B cell (primary cell): ENCODE measurements at regions not wholly inside any gene's neighbourhood (a gene's known extent, or its start where the extent isn't known, plus 50 kb on each side); places are given as distances from the start of the nearest gene placed in this dataset.
"Not testable (repeated sequence)": the region's sequence is repeated elsewhere in the genome, so short reads cannot be mapped to it uniquely, and the experiment has no call there.

Experiments
- ATAC-seq: fragments of 200-7000 bp; cut with Tn5 transposase; one replicate; pipeline ENCODE4 v1.10.0; 2021; ENCODE audit warnings: low read depth, mild to moderate bottlenecking, moderate number of reproducible peaks, moderate library complexity
- CTCF ChIA-PET: fragments of 350-600 bp; sonication (Branson Sonifier 250); formaldehyde crosslinking; loops from one replicate; lab custom pipeline; 2021; ENCODE audit warnings: antibody characterized with exemption, inconsistent platforms; lab: Charles Lee
- POLR2A ChIA-PET: fragments of 350-600 bp; sonication (Branson Sonifier 250); formaldehyde crosslinking; loops from one replicate; lab custom pipeline; 2021; ENCODE audit warnings: antibody characterized with exemption; lab: Charles Lee
- DNase-seq: peaks from one replicate; pipeline ENCODE4 v3.0.0; 2013
- H2AFZ ChIP-seq: 2 replicates; pipeline ENCODE4 v1.6.1; 2012; ENCODE audit warnings: mild to moderate bottlenecking, low read depth, low read length; ENCODE audit not compliant: insufficient read depth, poor library complexity, severe bottlenecking
- H3K27ac ChIP-seq, 2 donors: 1 replicate in 1 of 2; 2 replicates in 1 of 2; pipeline ENCODE4 v1.5.1; 2012 to 2013; ENCODE audit warnings: low read length in 2 of 2, mild to moderate bottlenecking in 2 of 2, moderate library complexity in 1 of 2
- H3K27me3 ChIP-seq, 4 experiments: fragments of 200-600 bp in 1 of 4; sonication (generic) in 1 of 4; replicated peaks in 1 of 4; 1 replicate in 2 of 4; 2 replicates in 2 of 4; pipeline versions ENCODE4 v1.6.1 to v1.7.0; 2013 to 2016; ENCODE audit warnings: low read length in 3 of 4, mild to moderate bottlenecking in 2 of 4, mixed read lengths in 1 of 4, moderate library complexity in 1 of 4; ENCODE audit not compliant: insufficient read depth in 4 of 4, control insufficient read depth in 3 of 4; ENCODE audit errors: control extremely low read depth in 1 of 4
- H3K36me3 ChIP-seq, 2 experiments: replicated peaks in 1 of 2; 1 replicate in 1 of 2; 2 replicates in 1 of 2; pipeline versions ENCODE4 v1.6.1 to v1.7.1; 2013; ENCODE audit warnings: low read length in 1 of 2; ENCODE audit not compliant: insufficient read depth in 2 of 2, control insufficient read depth in 1 of 2; ENCODE audit errors: control extremely low read depth in 1 of 2, extremely low read depth in 1 of 2
- H3K4me1 ChIP-seq, 2 donors: fragments of 200-600 bp in 1 of 2; sonication (generic) in 1 of 2; 1 replicate in 1 of 2; 2 replicates in 1 of 2; pipeline versions ENCODE4 v1.5.1 to v1.6.1; 2013 to 2017; ENCODE audit warnings: low read length in 2 of 2; ENCODE audit not compliant: control insufficient read depth in 2 of 2, insufficient read depth in 2 of 2
- H3K4me2 ChIP-seq: replicated peaks from 2 replicates; pipeline ENCODE3; 2012; ENCODE audit warnings: mild to moderate bottlenecking, low read depth, low read length; ENCODE audit not compliant: poor library complexity, severe bottlenecking
- H3K4me3 ChIP-seq, 5 experiments: fragments of 200-600 bp in 1 of 5; sonication (generic) in 1 of 5; 1 replicate in 3 of 5; 2 replicates in 2 of 5; pipeline versions ENCODE4 v1.5.1 to v1.7.0; 2011 to 2016; ENCODE audit warnings: low read length in 4 of 5, mild to moderate bottlenecking in 4 of 5, low read depth in 2 of 5, control low read depth in 1 of 5, moderate library complexity in 1 of 5; ENCODE audit not compliant: insufficient read depth in 1 of 5; ENCODE audit errors: control extremely low read depth in 1 of 5, extremely low read depth in 1 of 5
- H3K79me2 ChIP-seq: fragments of 200-600 bp; sonication (generic); one replicate; pipeline ENCODE4 v1.6.0; 2016; ENCODE audit warnings: low read length; ENCODE audit not compliant: control insufficient read depth, insufficient read depth
- H3K9ac ChIP-seq: fragments of 200-600 bp; sonication (generic); 2 replicates; pipeline ENCODE4 v1.6.1; 2017; ENCODE audit warnings: mild to moderate bottlenecking, low read length, moderate library complexity
- H3K9me3 ChIP-seq, 3 donors: one replicate each; pipeline versions ENCODE4 v1.6.1 to v1.7.1; 2013; ENCODE audit warnings: low read length in 2 of 3; ENCODE audit not compliant: control insufficient read depth in 2 of 3, insufficient read depth in 1 of 3; ENCODE audit errors: control extremely low read depth in 1 of 3
- H4K20me1 ChIP-seq: 2 replicates; pipeline ENCODE4 v1.6.0; 2012; ENCODE audit warnings: mild to moderate bottlenecking, low read length; ENCODE audit not compliant: insufficient read depth, control insufficient read depth, poor library complexity, severe bottlenecking
- H3K27ac Mint-ChIP-seq: one replicate; pipeline ENCODE4 v1.8.0; 2021; ENCODE audit warnings: mixed read lengths
- H3K27me3 Mint-ChIP-seq: one replicate; pipeline ENCODE4 v1.8.0; 2021; ENCODE audit warnings: mixed read lengths
- H3K4me1 Mint-ChIP-seq: one replicate; pipeline ENCODE4 v1.8.0; 2021; ENCODE audit warnings: mixed read lengths
- H3K4me3 Mint-ChIP-seq: one replicate; pipeline ENCODE4 v1.8.0; 2021; ENCODE audit warnings: mixed read lengths
- H3K9me3 Mint-ChIP-seq: one replicate; pipeline ENCODE4 v1.8.0; 2022; ENCODE audit warnings: mixed read lengths; ENCODE audit not compliant: insufficient read depth
- CTCF ChIP-seq: fragments of 200-600 bp; IDR thresholded peaks from one replicate; pipeline ENCODE4 v1.8.0; 2022; ENCODE audit warnings: antibody characterized with exemption, mild to moderate bottlenecking
- EZH2 ChIP-seq: IDR thresholded peaks from 2 replicates; pipeline ENCODE4 v1.6.1; 2012; ENCODE audit warnings: borderline replicate concordance, low read depth, mild to moderate bottlenecking, moderate library complexity, low read length; ENCODE audit not compliant: insufficient read depth, poor library complexity, severe bottlenecking
- WGBS: methylation state at CpG from one replicate; pipeline ENCODE4 v1.1.5; 2013; ENCODE audit warnings: missing lambda C conversion rate; ENCODE audit not compliant: insufficient coverage; 5-methylcytosine and 5-hydroxymethylcytosine counted together
- intact Hi-C: fragments of 100-400 bp; cut with micrococcal nuclease; formaldehyde crosslinking; loops from one replicate; pipeline ENCODE4 v1.10.0; 2022

GRCh38 chr4:91764085-91764484 is 539.7 kb upstream of the GRID2 start:
- TF ChIP-seq CTCF (no peak), EZH2 (no peak)
- Histone ChIP-seq H3K36me3 (no peaks in the 10 kb centered on the region), H3K4me3 (no peak overlapping the region), H3K9me3 (no peaks in the 10 kb centered on the region), H3K4me2 (no peak overlapping the region), H2AFZ (no peak overlapping the region), H3K79me2 (no peaks in the 10 kb centered on the region), H3K27me3 (no peaks in the 10 kb centered on the region), H3K27ac (no peak overlapping the region), H4K20me1 (no peaks in the 10 kb centered on the region), H3K9ac (no peak overlapping the region), H3K4me1 (no peaks in the 10 kb centered on the region)
- DNase-seq (no peak), ATAC-seq (no peak)
- Mint-ChIP-seq H3K27me3 (no peaks in the 10 kb centered on the region), H3K4me1 (no peaks in the 10 kb centered on the region), H3K9me3 (no peaks in the 10 kb centered on the region), H3K4me3 (no peak overlapping the region), H3K27ac (no peak overlapping the region)
- CTCF ChIA-PET: no interaction called here
- no CpG with 5 or more reads among the region's 1 CpG for WGBS
- POLR2A ChIA-PET: no interaction called here
- intact Hi-C loops: no loop called here

- 88% methylated on average over 1 of the region's 1 CpG for WGBS
- Mint-ChIP-seq H3K27ac (no peak overlapping the region), H3K27me3 (no peaks in the 10 kb centered on the region), H3K4me3 (no peak overlapping the region), H3K9me3 (no peaks in the 10 kb centered on the region), H3K4me1 (no peaks in the 10 kb centered on the region)
- H3K36me3 ChIP-seq: no peaks in the 10 kb centered on the region
- DNase-seq: no peak
- intact Hi-C loops: no loop called here
- TF ChIP-seq CTCF (no peak), EZH2 (no peak)
- CTCF ChIA-PET: no interaction called here
- H3K79me2 ChIP-seq: no peaks in the 10 kb centered on the region
- H3K9me3 ChIP-seq: peaks cover 0 to 5% (median 2%) of the 10 kb centered on the region in 3 donors
- H4K20me1 ChIP-seq: no peaks in the 10 kb centered on the region
- ATAC-seq: no peak
- H3K27me3 ChIP-seq: no peaks in the 10 kb centered on the region
- no peak overlapping the region for H3K4me2 ChIP-seq
- H3K9ac ChIP-seq: no peak overlapping the region
- H3K4me3 ChIP-seq: no peak overlapping the region
- no peaks in the 10 kb centered on the region for H3K4me1 ChIP-seq
- H2AFZ ChIP-seq: no peak overlapping the region
- H3K27ac ChIP-seq: no peak overlapping the region
- POLR2A ChIA-PET: no interaction called here
Observed at GRCh38 chr4:91769912-91770311, 533.9 kb upstream of the GRID2 start.

GRCh38 chr4:91791631-91792030 is 512.1 kb upstream of the GRID2 start:
- H3K27me3 Mint-ChIP-seq, H3K4me3 Mint-ChIP-seq, H3K4me2 ChIP-seq, H3K4me3 ChIP-seq, H3K27me3 ChIP-seq, intact Hi-C loops, H3K9me3 Mint-ChIP-seq, CTCF ChIA-PET, POLR2A ChIA-PET, H3K27ac ChIP-seq, H4K20me1 ChIP-seq, H3K36me3 ChIP-seq, DNase-seq, H3K4me1 ChIP-seq, H3K4me1 Mint-ChIP-seq, H3K27ac Mint-ChIP-seq, ATAC-seq, H3K9ac ChIP-seq, H2AFZ ChIP-seq, H3K9me3 ChIP-seq, H3K79me2 ChIP-seq: not testable (repeated sequence)
- WGBS: 53% methylated on average over 21 of the region's 28 CpGs
